ENCODE measurements at regions not wholly inside any gene's neighbourhood (a gene's known extent, or its start where the extent isn't known, plus 50 kb on each side); places are given as distances from the start of the nearest gene placed in this dataset.

- TF ChIP-seq POLR2A (IDR thresholded peaks at IDR 0.05) (no peak), CTCF (IDR thresholded peaks at IDR 0.05) (no peak)
Measured at GRCh38 chr3:159139326-159139725, 337.5 kb downstream of the MFSD1 start.

Measured in adrenal gland (tissue), 5 donors.